H1 (cell line): ENCODE measurements at regions not wholly inside any gene's neighbourhood (a gene's known extent, or its start where the extent isn't known, plus 50 kb on each side); places are given as distances from the start of the nearest gene placed in this dataset.

Experiments used
- BACH1 ChIP-seq: IDR thresholded peaks from 2 replicates; pipeline ENCODE4 v1.6.1; 2012; ENCODE audit warnings: low read length, improper control_type of control experiment
- CBX5 ChIP-seq: fragments of 300-800, 300-1000 bp; sonication (generic); IDR thresholded peaks from 2 replicates; pipeline ENCODE4 v1.7.1; 2016; ENCODE audit warnings: antibody characterized with exemption, low read length, low read depth
- EZH2 ChIP-seq: fragments of 200-600 bp; sonication (generic); IDR thresholded peaks from 2 replicates; pipeline ENCODE4 v1.7.1; 2012; ENCODE audit warnings: low read depth, mild to moderate bottlenecking, moderate library complexity, low read length, inconsistent platforms; ENCODE audit not compliant: severe bottlenecking
- FOSL1 ChIP-seq: IDR thresholded peaks from 2 replicates; pipeline ENCODE4 v1.6.1; 2011; ENCODE audit warnings: mild to moderate bottlenecking, low read depth, low read length, moderate library complexity; ENCODE audit not compliant: insufficient read depth
- GTF2F1 ChIP-seq: IDR thresholded peaks from 2 replicates; pipeline ENCODE4 v1.6.1; 2012; ENCODE audit warnings: low read depth, low read length, improper control_type of control experiment, borderline replicate concordance
- POU5F1 ChIP-seq: IDR thresholded peaks from 2 replicates; pipeline ENCODE4 v1.6.1; 2011; ENCODE audit warnings: low read depth, mild to moderate bottlenecking, low read length, moderate library complexity
- RAD21 ChIP-seq, 2 experiments: IDR thresholded peaks in 1 of 2; conservative IDR thresholded peaks in 1 of 2; 2 replicates each; pipeline ENCODE4 v1.6.1; 2011; ENCODE audit warnings: low read depth in 2 of 2, low read length in 2 of 2, improper control_type of control experiment in 1 of 2, inconsistent platforms in 1 of 2, mild to moderate bottlenecking in 1 of 2, moderate library complexity in 1 of 2
- SIX5 ChIP-seq: IDR thresholded peaks from 2 replicates; pipeline ENCODE4 v1.6.1; 2011; ENCODE audit warnings: mild to moderate bottlenecking, low read depth, low read length
- SUZ12 ChIP-seq: fragments of 200-600 bp; sonication (generic); IDR thresholded peaks from 2 replicates; pipeline ENCODE4 v1.6.1; 2012; ENCODE audit warnings: mild to moderate bottlenecking, inconsistent platforms, low read length, moderate library complexity, mixed read lengths
- TEAD4 ChIP-seq: IDR thresholded peaks from 2 replicates; pipeline ENCODE4 v1.6.1; 2012; ENCODE audit warnings: low read depth, low read length, inconsistent platforms, mixed read lengths
- TF ChIP-seq, protein P1 (sequence below): fragments of 300-600 bp; sonication (generic); IDR thresholded peaks from 2 replicates; pipeline ENCODE4 v1.7.1; 2012; ENCODE audit warnings: low read length, moderate library complexity, mild to moderate bottlenecking, inconsistent platforms; ENCODE audit not compliant: insufficient replicate concordance
- TF ChIP-seq, protein P2 (sequence below): IDR thresholded peaks from 2 replicates; pipeline ENCODE4 v1.6.1; 2012; ENCODE audit warnings: inconsistent platforms

DNA sequence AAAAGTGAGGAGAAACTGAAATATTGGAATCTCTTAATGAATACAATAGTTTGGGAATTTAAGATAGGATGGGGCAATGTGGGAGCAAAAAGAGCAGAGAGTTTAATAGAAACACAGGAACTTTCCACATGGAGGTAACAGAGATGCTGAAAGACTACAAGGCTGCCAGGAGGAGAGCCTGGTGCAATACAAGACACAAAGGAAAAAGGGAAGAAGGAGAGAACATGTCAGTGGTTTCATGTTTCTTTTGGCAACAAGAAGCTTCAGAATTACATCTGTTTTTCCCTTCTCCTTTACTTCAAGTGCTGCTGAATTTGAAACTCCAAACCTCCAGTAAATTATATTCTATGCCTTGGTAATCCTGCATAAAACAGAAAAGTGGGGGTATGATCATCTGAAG lies 474.3 kb downstream of the FAT4 start (continued):
- TF ChIP-seq, protein P1, sequence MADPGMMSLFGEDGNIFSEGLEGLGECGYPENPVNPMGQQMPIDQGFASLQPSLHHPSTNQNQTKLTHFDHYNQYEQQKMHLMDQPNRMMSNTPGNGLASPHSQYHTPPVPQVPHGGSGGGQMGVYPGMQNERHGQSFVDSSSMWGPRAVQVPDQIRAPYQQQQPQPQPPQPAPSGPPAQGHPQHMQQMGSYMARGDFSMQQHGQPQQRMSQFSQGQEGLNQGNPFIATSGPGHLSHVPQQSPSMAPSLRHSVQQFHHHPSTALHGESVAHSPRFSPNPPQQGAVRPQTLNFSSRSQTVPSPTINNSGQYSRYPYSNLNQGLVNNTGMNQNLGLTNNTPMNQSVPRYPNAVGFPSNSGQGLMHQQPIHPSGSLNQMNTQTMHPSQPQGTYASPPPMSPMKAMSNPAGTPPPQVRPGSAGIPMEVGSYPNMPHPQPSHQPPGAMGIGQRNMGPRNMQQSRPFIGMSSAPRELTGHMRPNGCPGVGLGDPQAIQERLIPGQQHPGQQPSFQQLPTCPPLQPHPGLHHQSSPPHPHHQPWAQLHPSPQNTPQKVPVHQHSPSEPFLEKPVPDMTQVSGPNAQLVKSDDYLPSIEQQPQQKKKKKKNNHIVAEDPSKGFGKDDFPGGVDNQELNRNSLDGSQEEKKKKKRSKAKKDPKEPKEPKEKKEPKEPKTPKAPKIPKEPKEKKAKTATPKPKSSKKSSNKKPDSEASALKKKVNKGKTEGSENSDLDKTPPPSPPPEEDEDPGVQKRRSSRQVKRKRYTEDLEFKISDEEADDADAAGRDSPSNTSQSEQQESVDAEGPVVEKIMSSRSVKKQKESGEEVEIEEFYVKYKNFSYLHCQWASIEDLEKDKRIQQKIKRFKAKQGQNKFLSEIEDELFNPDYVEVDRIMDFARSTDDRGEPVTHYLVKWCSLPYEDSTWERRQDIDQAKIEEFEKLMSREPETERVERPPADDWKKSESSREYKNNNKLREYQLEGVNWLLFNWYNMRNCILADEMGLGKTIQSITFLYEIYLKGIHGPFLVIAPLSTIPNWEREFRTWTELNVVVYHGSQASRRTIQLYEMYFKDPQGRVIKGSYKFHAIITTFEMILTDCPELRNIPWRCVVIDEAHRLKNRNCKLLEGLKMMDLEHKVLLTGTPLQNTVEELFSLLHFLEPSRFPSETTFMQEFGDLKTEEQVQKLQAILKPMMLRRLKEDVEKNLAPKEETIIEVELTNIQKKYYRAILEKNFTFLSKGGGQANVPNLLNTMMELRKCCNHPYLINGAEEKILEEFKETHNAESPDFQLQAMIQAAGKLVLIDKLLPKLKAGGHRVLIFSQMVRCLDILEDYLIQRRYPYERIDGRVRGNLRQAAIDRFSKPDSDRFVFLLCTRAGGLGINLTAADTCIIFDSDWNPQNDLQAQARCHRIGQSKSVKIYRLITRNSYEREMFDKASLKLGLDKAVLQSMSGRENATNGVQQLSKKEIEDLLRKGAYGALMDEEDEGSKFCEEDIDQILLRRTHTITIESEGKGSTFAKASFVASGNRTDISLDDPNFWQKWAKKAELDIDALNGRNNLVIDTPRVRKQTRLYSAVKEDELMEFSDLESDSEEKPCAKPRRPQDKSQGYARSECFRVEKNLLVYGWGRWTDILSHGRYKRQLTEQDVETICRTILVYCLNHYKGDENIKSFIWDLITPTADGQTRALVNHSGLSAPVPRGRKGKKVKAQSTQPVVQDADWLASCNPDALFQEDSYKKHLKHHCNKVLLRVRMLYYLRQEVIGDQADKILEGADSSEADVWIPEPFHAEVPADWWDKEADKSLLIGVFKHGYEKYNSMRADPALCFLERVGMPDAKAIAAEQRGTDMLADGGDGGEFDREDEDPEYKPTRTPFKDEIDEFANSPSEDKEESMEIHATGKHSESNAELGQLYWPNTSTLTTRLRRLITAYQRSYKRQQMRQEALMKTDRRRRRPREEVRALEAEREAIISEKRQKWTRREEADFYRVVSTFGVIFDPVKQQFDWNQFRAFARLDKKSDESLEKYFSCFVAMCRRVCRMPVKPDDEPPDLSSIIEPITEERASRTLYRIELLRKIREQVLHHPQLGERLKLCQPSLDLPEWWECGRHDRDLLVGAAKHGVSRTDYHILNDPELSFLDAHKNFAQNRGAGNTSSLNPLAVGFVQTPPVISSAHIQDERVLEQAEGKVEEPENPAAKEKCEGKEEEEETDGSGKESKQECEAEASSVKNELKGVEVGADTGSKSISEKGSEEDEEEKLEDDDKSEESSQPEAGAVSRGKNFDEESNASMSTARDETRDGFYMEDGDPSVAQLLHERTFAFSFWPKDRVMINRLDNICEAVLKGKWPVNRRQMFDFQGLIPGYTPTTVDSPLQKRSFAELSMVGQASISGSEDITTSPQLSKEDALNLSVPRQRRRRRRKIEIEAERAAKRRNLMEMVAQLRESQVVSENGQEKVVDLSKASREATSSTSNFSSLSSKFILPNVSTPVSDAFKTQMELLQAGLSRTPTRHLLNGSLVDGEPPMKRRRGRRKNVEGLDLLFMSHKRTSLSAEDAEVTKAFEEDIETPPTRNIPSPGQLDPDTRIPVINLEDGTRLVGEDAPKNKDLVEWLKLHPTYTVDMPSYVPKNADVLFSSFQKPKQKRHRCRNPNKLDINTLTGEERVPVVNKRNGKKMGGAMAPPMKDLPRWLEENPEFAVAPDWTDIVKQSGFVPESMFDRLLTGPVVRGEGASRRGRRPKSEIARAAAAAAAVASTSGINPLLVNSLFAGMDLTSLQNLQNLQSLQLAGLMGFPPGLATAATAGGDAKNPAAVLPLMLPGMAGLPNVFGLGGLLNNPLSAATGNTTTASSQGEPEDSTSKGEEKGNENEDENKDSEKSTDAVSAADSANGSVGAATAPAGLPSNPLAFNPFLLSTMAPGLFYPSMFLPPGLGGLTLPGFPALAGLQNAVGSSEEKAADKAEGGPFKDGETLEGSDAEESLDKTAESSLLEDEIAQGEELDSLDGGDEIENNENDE, result no peak
- no peak for TF ChIP-seq SUZ12
- TF ChIP-seq BACH1, result no peak
- no peak for TF ChIP-seq POU5F1
- TF ChIP-seq GTF2F1, result no peak
- TF ChIP-seq, protein P2, sequence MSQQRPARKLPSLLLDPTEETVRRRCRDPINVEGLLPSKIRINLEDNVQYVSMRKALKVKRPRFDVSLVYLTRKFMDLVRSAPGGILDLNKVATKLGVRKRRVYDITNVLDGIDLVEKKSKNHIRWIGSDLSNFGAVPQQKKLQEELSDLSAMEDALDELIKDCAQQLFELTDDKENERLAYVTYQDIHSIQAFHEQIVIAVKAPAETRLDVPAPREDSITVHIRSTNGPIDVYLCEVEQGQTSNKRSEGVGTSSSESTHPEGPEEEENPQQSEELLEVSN, result no peak
- no peak for TF ChIP-seq RAD21 (IDR thresholded peaks at IDR 0.05 in 1 of 2, conservative IDR thresholded peaks at IDR 0.05 in 1 of 2; ENCODE audit: low read depth in 2 of 2, low read length in 2 of 2)
- TF ChIP-seq EZH2, result no peak
- no peak for TF ChIP-seq TEAD4
- no peak for TF ChIP-seq CBX5
- no peak for TF ChIP-seq FOSL1
- TF ChIP-seq SIX5, result no peak
